ENCODE measurements at regions not wholly inside any gene's neighbourhood (a gene's known extent, or its start where the extent isn't known, plus 50 kb on each side); places are given as distances from the start of the nearest gene placed in this dataset.

DNA sequence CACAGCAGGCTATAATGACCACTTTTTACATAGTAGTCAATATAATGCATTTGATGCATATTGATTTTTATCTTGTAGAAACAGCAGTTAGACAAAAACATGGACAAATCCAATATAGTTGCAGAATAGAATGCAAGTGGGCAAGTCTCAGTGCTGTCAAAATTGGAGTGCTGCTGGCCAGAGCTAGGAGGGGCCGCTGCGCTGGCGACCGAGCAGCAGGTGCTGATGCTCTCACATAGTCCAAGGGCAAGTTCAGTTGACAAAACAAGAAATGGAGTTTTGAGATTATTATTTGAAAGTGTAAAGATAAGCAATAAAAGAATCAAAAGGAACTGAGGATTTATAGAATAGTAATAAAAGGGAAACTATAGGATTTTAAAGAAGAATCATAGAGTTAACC is 60.6 kb upstream of the CDK20 start:
- no peak for DNase-seq

DNA sequence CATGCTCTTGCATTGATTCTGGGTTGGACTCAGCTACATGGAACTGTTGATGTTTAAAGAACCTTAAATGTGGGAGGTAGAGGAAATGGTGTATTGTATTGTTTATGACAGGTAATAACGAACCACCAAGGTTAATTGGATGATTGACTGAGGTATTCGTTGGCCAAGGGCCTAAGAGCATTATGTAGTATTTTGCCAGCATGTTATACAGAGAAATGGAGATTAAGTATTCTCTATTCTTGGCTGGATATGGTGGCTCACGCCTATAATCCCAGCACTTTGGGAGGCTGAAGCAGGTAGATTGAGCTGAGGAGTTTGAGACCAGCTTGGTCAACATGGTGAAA is 59.0 kb upstream of the CDK20 start:
- DNase-seq = no peak

DNA sequence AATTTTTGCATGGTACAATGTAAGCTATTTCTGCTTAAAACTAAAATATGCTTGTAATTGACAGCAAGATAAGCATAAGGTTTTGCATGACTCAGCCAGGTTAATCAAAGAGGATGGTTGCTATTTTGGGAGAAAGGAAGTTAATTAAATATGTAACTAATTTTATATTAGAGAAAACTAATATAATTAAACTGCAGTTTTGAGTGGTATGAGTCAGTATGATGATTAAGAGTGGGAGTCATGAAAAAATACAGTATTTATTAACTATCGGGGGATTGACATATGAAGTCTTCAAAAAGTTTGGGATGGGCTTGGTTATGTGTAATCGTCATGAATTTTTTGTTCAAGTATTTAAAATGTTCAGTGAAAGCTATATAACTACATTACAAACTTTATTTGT is 54.0 kb upstream of the CDK20 start:
- DNase-seq = no peak

GRCh38 chr9:88026118-88026479 is 51.8 kb upstream of the CDK20 start:
- no peak for DNase-seq

DNA sequence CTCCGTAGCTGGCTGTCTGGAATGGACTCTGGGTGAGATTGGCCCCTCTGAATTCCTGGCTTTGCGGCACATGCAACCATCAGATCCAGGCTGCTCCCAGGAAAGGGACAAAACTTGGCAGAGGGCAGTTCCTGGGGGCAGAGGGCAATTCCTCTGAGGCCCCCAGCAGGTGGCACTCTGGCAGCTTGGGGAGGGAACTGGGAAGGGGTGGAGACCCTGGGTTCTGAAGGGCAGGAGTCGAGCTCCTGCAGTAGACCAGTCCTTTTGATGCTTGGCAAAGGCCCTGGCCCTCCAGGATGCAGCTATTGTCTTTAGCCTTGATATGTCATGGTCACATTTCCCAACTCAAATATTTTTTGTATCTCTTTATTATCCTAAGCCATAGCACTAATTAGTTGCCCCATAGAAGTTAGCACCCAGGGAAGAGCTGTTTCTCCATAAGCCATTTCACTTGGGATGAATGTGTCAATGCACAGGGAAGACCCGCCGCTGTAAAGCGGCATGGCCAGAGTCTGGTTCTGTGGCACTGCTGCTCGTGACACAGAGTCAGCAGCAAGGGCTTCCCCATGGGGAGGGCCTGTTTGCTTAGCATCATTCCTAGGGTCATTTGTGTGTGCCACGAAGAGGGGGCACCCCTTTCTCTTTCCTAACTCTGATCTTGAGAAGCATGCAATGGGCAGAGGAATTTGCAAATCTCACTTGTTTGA is 51.2 kb upstream of the CDK20 start:
- no peak for DNase-seq

DNA sequence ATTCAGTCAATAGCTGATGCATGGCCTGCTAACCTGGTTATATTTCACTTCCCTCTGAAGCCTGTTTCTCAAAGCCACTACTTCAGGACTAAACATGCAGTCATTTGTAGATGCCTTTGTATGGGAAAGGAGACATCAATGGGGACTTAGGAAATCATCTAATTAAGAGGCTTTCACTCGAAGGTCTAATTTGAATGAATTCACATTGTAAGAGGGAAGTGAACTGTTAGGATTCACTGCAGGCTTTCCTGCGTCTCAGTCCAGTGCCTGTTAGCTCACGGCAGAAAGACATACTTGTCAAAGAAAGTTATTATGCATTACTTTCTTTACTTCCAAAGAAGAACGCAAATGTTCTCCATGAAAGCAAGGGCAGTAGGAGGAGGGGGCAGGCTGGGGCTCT is 50.6 kb upstream of the CDK20 start:
- no peak for DNase-seq

All from skin of body (tissue), 1 donor.